Activated CD8-positive, alpha-beta memory T cell treated with anti-CD3 and anti-CD28 coated beads for 36 hours (primary cell): ENCODE measurements at regions not wholly inside any gene's neighbourhood (a gene's known extent, or its start where the extent isn't known, plus 50 kb on each side); places are given as distances from the start of the nearest gene placed in this dataset.
"Not testable (repeated sequence)": the region's sequence is repeated elsewhere in the genome, so short reads cannot be mapped to it uniquely, and the experiment has no call there.

ENCODE experiments used
- CTCF ChIA-PET: fragments of 350-600 bp; sonication (Branson Sonifier 250); formaldehyde crosslinking; loops from one replicate; lab custom pipeline; 2021; ENCODE audit warnings: antibody characterized with exemption; lab: Charles Lee
- POLR2A ChIA-PET: fragments of 350-600 bp; sonication (Branson Sonifier 250); formaldehyde crosslinking; loops from one replicate; lab custom pipeline; 2021; ENCODE audit warnings: antibody characterized with exemption; lab: Charles Lee

DNA sequence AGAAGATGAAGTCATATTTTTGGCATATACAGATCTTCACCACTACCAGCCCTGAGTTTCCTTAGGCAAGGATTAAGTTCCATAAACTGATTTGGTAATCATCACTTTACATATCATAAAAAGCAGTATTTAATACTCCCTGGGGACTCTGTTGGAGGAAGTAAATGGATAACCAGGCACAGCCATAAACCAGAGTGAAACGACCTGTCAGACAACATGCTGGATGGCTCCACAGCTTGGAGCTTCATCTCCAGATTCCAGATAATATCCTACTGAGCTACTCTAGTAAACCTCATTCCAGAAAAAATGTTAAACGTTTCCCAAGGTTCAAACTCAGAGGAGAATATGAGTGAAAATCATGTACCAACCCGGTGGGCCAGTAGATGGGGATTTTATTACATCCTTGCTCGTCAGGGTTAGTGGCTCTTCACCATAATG is 109.2 kb downstream of the BASP1 start:
- POLR2A ChIA-PET, result no interaction called here
- CTCF ChIA-PET, result no interaction called here

DNA sequence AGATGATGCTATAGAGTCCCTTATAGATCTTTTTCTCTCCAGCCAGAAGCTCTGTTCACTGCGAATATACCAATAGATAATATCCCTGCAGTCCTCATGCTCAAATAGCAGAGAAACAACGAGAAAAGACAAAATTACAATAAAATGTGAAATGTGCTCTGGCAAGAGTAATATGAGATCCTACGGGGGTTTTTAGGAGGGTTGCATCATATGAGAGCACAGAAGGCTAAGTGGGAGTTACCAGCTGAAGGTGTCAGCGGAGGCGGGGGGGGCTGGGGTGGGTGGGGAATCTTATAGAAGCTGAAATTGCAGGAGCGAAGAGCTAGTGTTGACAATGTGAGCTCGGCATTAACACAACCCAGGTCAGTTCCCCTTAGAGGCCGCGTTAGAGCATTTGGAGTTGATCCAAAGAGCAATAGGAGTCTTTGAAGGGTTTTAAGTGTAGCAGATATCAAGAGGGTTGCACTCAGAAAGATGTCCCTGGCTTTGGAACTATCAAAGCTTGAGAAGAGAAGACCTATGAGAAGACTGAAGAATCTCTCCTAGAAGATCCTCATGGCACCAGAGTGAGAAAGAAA is 109.7 kb downstream of the BASP1 start:
- ChIA-PET CTCF (no interaction called here), POLR2A (no interaction called here)

DNA sequence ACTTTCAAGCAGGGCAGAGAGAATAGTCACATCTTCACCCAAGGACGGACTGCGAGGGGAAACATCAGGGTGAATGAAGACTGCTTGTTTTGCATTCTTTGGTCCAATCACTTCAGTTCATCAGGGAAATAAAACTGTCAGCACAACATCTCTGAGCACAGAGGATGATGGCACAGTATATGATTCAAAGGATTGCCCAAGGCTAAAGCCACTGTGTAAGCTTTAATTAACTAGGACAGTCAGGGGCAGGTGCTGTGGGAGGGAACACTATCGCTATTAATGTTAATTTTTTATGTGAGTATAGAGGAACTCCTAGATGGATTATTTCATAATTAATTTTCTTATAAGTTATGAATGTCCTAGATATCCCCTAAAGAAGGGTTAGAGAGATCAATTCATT is 112.1 kb downstream of the BASP1 start:
- CTCF ChIA-PET, result no interaction called here
- POLR2A ChIA-PET, result no interaction called here

DNA sequence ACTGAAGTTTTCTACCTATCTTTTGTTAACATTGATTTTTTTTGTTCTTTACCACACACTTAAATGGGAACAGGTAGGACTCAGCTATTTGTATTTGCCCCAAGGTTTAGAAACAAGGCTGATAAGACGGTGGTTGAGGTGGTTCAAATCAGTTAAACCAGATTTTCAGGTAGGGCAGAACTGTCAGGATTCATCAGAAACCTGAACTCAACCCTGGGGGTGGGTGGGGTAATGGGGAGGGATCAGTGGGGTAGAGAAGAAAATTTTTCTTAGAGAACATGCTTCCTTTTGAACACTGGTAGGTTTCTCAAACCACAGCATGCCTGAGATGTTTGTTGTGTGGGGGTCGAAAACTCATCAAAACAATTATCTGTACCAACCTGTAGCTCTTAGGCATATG is 113.0 kb downstream of the BASP1 start:
- ChIA-PET CTCF (no interaction called here), POLR2A (no interaction called here)

DNA sequence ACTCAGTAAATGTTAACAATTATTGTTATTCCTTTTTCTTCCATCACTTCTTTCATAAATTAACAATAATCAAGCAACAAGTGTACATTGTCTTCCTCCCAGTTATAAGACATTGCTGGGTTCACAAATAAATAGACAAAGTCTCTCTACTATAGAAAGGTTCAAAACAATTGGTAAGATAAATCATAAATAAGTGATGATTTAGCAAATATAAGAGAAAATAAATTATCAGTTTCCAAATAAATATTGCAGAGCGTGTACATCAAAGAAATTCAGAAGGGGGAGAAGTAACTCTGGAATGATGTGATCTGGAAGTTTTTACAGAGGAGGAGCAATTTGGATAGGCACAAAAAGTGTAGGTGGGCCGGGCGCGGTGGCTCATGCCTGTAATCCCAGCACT is 114.2 kb downstream of the BASP1 start:
- ChIA-PET CTCF (no interaction called here), POLR2A (no interaction called here)

DNA sequence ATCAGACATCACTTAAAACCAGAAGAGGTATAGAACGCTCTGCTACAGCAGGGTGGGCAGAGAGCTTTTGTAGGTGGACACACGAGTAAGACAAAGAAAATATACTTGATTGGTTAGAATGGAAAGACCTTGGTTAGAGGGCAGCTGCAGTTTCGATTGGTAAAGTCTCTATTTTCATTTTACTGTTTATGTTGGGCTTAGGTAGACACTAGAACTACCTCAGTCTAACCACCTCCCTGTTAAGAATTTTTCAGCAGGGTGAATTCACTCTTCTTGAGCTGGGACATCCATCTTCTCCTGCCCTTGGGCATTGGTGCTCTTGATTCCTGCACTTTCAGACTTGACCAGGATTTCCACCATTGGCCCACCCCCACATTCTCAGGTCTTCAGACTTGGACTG is 116.3 kb downstream of the BASP1 start:
- ChIA-PET CTCF (no interaction called here), POLR2A (no interaction called here)

DNA sequence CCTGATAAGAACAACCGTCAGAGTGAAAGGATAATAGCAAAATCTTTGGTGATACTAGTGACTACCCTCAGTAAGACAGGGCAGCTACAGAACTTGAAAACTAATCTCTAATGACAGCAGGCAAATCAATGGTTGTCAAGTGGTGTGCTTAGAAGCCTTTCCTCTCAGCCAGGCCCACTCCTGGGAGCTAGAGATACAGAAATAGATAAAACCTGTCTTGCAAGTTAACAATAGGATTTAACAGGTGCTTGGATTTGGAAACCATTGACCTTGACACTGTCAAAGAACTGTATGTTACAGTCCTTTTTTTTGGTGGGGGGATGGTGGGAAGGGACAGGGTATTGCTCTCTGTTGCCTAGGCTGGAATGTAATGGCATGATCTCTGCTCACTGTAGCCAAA is 118.6 kb downstream of the BASP1 start:
- ChIA-PET CTCF (no interaction called here), POLR2A (no interaction called here)

DNA sequence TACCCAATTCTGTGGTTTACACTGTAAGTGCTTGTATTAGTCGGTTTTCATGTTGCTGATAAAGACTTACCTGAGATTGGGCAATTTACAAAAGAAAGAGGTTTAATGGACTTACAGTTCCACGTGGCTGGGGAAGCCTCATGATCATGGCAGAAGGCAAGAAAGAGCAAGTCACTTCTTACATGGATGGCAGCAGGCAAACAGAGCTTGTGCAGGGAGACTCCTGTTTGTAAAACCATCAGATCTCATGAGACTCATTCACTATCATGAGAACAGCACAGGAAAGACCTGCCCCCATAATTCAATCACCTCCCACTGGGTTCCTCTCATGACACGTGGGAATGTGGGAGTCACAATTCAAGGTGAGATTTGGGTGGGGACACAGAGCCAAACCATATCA is 119.3 kb downstream of the BASP1 start:
- POLR2A ChIA-PET, CTCF ChIA-PET: not testable (repeated sequence)

DNA sequence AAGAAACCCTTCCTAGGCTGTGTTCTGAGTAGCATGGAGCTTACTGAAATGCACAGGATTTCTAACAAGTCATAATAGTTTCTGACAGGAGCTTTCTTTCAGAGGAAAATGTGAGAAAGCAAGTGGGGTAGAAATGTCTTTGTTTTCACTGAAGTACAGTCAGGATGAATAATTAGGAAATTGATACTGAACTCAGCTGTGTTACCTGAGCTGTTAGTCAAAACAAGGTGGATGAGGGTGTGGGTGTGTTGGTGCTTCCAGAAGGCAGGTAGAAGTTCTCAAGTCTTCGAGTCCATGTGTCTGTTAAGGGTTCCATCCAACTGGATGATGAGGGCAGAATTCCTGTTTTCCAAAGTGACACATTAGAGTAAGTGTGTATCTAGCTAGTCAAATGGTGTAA is 122.4 kb downstream of the BASP1 start:
- ChIA-PET POLR2A (no interaction called here), CTCF (no interaction called here)

DNA sequence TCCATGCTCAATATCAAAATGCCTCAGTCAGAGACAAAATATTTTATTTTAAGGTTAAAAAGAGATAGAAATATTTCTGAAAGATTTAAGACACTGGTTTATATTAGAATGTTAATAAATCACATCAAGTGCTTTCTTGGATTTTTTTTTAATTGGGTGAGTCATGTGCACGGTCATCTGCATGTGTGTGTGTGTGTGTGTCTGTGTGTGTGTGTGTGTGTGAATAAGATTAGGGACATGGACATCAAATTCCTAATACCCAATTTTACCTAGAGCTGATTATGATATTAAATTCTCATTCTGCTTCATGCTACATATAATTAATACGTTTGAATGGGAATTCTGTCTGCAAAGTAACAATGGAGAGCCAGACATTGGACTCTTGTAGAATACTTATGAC is 122.9 kb downstream of the BASP1 start:
- ChIA-PET POLR2A (no interaction called here), CTCF (no interaction called here)

DNA sequence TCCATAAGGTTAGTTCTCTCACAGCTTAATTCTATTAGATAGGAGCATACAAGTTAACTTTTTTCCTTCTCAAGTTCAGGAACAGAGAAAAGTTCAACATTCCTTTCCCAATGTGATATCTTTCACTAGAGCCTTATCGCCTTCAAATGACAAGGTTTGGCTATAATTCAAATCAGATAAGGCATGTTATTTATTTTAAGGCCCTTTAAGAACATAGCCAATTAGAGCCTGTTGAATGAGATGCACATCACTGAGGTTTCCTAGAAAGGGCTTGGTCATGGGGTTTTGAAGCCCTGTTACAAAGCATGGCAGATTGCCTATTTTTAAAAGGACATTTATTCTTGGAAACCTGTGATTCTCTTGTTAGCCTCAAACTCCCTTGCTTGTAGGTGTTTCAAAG is 123.4 kb downstream of the BASP1 start:
- ChIA-PET CTCF (no interaction called here), POLR2A (no interaction called here)

DNA sequence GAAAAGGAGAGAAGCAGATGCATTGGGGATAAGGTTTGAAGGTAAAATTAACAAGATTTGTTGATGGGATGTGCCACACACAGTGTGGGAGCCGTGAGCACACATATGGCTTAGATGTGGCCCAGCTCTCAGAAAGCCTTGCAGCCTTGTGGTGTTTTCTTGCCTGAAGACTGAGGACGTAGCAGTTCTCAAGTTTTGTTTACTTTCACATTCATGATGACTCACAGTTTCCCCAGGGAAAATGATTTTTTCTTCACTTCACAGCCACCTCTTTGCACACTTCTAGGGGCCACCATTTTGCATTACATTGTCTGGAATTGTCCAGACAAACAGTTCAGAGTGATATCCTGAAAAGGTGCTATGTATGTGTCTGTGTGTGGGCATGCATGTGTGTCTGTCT is 126.2 kb downstream of the BASP1 start:
- ChIA-PET POLR2A (no interaction called here), CTCF (no interaction called here)

DNA sequence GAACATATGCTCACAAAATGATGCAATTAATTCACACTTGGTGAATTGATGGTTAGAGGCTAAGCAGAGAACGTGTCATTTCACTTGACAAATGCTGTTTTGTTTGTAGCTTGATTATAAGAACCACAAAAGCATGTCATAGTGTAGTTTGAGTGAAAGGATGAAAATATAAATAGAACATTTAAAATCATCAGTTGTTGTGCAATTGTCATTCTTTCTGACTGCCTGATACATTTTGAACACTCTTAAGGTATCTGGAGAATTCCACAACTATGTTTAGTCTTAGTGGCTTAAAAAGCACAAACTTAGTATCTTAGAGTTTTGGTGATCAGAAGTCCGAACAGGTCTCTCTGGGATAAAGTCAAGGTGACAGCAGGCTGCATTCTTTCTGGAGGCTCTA is 129.4 kb downstream of the BASP1 start:
- POLR2A ChIA-PET, result no interaction called here
- CTCF ChIA-PET, result no interaction called here

DNA sequence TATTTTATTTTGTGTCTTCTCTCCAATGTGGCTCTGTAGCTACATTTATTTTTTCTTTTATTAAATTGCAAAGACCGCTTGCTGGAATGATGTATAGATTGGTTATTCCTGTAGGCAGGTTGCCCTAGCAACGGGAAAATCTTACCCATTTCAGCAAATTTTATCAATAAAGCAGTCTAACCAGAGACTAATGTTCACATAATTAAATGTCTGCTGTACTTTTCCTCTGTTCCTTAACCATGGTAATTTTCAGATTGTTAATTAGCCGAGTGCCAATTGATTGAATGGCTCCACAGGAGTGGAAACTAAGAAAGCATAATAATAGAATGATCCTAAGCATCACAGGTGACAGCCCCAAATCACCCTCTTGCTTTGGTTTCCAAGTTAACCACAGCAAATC is 134.8 kb downstream of the BASP1 start:
- ChIA-PET CTCF (no interaction called here), POLR2A (no interaction called here)

DNA sequence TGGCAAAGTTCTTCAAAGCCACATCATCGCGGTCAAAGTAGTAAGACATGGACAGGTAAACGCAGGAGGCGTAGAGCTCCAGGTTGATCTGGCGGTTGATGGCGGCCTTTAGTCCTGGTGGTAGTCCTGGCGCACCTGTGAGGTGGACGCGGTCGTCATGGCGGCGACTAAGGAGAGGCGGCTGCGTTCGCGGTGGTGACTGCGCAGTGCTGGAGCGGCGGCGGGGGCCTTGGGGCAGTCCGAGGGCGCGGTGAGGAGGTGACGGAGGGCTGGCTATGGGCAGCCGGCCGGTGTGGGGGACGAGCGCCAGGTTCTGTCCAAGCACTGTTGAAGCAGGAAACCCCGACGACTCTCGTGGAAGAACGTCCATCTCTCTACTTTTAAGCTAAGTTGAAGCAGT is 136.8 kb downstream of the BASP1 start:
- ChIA-PET POLR2A (no interaction called here), CTCF (no interaction called here)

DNA sequence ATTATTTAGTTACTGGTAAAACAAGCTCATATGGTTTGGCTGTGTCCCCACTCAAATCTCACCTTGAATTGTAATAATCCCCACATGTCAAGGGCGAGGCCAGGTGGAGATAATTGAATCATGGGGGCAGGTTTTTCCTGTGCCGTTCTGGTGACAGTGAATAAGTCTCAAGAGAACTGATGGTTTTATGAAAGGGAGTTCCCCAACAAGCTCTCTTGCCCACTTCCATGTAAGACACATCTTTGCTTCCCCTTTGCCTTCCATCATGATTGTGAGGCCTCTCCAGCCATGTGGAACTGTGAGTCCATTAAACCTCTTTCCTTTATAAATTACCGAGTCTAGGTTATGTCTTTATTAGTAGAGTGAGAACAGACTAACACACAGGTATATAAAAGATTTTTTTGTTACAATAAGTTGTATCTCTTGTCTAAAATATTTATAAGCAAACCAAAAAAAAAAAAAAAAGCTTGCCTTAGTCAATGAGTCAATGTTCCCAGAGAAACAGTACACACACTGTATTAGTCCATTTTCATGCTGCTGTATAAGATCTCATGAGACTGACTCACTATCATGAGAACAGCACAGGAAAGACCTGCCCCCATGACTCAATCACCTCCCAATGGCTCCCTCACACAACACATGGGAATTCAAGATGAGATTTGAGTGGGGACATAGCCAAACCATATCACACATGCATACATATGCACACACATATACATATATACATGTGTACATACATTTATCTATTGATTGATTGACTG is 138.3 kb downstream of the BASP1 start:
- CTCF ChIA-PET, result interaction anchor here (0.9 kb wide), 1 partner anchor 8 kb away, joined by 3 read pairs; no protein-coding TSS in a partner anchor
- POLR2A ChIA-PET, result no interaction called here

DNA sequence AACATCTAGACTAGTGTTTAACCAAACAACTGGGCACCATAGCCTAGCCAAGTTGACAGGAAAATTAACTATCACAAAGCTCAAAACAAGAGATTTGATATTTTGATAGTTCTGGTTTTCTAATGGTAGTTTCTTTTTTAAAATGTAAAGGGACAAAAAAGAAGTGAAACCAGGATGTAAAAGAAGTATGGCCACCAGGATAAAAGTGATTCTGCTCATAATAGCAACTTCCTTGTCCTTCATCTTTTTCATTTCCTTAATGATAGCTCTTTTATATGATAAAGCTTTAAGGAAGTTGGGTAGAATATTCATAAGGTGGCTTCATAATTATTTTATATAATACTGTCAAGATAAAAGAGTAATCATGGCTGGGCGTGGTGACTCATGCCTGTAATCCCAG is 139.1 kb downstream of the BASP1 start:
- CTCF ChIA-PET, result no interaction called here

DNA sequence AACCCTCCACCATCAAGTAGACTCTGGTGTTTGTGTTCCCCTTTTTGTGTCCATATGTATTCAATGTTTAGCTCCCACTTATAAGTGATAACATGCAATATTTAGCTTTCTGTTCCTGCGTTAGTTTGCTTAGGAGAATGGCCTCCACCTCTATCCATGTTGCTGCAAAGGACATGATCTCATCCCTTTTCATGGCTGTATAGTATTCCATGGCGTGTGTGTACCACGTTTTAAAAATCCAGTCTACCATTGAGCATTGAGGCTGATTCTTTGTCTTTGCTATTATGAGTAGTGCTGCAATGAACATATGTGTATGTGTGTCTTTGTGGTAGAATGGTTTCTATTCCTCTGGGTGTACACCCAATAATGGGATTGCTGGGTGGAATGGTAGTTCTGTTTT is 140.1 kb downstream of the BASP1 start:
- POLR2A ChIA-PET, result no interaction called here

More for the DNA sequence above, 139.1 kb downstream of the BASP1 start:
- POLR2A ChIA-PET, result no interaction called here

DNA sequence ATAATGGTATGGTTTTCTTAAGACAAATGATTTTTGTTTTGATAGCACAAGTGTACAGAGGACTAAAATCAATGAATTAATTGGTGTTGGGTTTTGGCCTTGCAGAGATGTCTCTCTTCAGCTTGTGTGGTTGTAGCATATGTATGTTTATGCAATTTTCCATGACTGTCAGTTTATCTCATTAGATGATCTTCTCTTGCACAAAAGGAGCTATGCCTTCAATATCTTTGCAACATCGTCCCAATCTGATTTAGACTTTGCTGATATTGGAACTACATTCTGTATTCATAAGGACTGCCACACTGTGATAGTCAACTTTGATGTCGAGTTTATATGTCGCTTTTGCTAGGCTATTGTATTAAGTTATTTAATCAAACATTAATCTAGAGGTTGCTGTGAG is 140.0 kb upstream of the TAF11L2 start:
- CTCF ChIA-PET, result no interaction called here
- POLR2A ChIA-PET, result no interaction called here

More for the DNA sequence above, 140.1 kb downstream of the BASP1 start:
- CTCF ChIA-PET, result no interaction called here

DNA sequence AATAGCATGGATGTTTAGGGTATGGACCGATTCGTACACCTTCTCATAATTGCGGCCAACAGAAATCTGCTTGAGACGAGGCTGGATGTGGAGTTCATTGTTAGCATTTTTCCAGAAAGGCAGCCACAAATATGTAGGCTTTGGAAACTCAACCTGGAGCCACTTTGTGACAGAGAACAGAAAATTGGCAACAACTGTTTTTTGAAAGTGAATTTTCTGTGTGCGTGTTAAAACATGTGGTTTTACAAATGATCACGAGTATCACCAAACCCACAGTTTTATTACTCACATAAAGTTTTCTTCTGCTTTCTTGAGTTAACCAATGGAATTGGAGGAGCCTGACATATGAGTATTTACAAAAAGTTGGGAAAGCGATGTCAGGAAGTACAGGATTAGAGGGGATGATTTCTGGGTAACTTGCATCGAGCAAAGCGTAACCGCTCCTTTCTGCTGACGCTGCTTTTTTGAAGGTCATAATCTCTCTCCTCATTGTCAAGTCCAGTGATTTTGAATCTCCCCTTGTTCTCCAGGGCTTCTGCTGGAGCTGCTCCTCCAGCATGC is 138.5 kb upstream of the TAF11L2 start:
- CTCF ChIA-PET, result no interaction called here
- POLR2A ChIA-PET, result no interaction called here

DNA sequence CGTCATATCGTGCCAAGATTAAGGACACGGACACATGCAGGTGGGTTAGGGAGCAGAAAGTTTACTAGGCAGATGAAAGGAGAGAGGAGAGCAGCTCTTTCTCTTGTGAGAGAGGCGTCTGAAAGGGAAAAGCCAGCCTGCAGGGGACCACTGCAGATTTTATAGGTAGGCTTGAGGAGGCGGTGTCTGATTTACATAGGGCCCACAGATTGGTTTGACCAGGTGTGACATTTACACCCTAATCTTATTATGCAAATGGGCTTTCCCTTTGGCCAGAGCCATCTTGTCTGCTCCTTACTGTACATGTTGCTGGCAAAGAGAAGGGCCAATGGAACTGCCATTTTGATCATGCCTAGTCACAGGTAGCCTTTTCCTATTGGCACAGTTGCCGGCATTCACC is 137.2 kb upstream of the TAF11L2 start:
- ChIA-PET CTCF (no interaction called here), POLR2A (no interaction called here)
